Aorta (tissue), 5 donors: ENCODE measurements at regions not wholly inside any gene's neighbourhood (a gene's known extent, or its start where the extent isn't known, plus 50 kb on each side); places are given as distances from the start of the nearest gene placed in this dataset.

ENCODE experiments used
- ATAC-seq: fragments of 200-7000 bp; cut with Tn5 transposase; one replicate; pipeline ENCODE4 v1.9.1; 2022; ENCODE audit warnings: moderate library complexity; ENCODE audit not compliant: low FRiP score
- DNase-seq, 2 donors: peaks; one replicate each; pipeline ENCODE4 v3.0.0-alpha.2; 2020
- H3K27ac ChIP-seq, 2 donors: one replicate each; pipeline ENCODE4 v1.5.1; 2013; ENCODE audit warnings: low read length in 2 of 2, mild to moderate bottlenecking in 2 of 2, moderate library complexity in 2 of 2, control low read depth in 1 of 2, inconsistent platforms in 1 of 2, low read depth in 1 of 2
- H3K27me3 ChIP-seq, 2 donors: one replicate each; pipeline ENCODE4 v1.6.1; 2013; ENCODE audit warnings: control low read depth in 1 of 2, low read length in 1 of 2, mild to moderate bottlenecking in 1 of 2, moderate library complexity in 1 of 2; ENCODE audit not compliant: insufficient read depth in 2 of 2, control insufficient read depth in 1 of 2
- H3K36me3 ChIP-seq, 2 donors: one replicate each; pipeline ENCODE4 v1.6.1; 2013; ENCODE audit warnings: control low read depth in 1 of 2, low read length in 1 of 2, mild to moderate bottlenecking in 1 of 2; ENCODE audit not compliant: insufficient read depth in 2 of 2, control insufficient read depth in 1 of 2
- H3K4me1 ChIP-seq, 2 donors: one replicate each; pipeline ENCODE4 v1.6.1; 2013; ENCODE audit warnings: low read length in 2 of 2, control low read depth in 1 of 2, mild to moderate bottlenecking in 1 of 2, moderate library complexity in 1 of 2; ENCODE audit not compliant: insufficient read depth in 2 of 2, control insufficient read depth in 1 of 2
- H3K4me3 ChIP-seq, 2 donors: one replicate each; pipeline ENCODE4 v1.5.1; 2013; ENCODE audit warnings: low read length in 2 of 2, control low read depth in 1 of 2, mild to moderate bottlenecking in 1 of 2
- H3K9me3 ChIP-seq: one replicate; pipeline ENCODE4 v1.6.1; 2013; ENCODE audit warnings: mild to moderate bottlenecking, low read length; ENCODE audit not compliant: control insufficient read depth
- WGBS, 2 donors: extraction: QIAGEN DNeasy Blood & Tissue Kit; methylation state at CpG; one replicate each; pipeline ENCODE4 v1.1.7; 2013; 5-methylcytosine and 5-hydroxymethylcytosine counted together
- intact Hi-C, 2 donors: fragments of 100-400 bp; cut with DNase I; formaldehyde crosslinking; loops; one replicate each; pipeline versions ENCODE4 v1.14.2 to v1.15.0; 2022
- donor health status: healthy with polysubstance abuse.
- donor health status: Bipolar disorder and iron deficiency.
- donor health status: DM: no; HTN: no; CAD: no.
- donor health status: DM: no; HTN: no; CAD: no.
- donor health status: DM: yes; HTN: yes; CAD: no.

DNA sequence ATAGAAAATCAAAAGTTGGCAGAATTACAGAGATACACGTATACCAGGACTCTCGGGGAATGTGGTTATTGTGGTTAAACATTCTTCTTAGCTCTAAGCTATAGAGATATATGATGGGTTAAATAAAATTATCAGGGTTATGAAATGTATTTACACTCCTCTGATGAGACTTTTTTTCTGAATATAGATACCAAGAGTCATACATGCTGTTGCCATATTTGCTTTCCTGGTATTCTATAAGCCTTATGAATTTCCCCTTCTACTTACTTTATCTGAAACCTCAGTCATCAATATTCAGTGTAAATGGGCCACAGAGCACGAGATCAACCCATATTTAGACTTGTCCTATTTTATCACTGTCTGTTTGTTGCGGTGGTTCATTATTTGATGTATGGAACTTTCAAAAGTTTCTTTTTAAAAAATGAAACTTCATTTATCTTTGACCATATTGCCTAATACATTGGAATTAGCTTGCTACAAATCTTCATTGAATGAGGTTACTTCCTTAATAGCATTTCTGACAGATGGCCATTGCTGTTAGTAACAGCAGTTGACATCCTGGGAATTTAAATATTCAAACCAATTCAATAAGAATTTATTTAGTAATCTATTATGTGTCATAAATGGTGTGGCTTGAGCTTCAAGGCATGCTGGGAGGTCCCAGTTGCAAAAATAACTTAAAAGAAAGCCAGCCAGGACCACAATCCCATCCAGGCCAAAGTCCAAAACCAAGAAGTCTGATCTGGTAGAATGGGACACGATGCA, 393.5 kb downstream of the PCNX1 start:
- intact Hi-C loops: no loop called here
- peaks cover 3% of the 10 kb centered on the region for H3K9me3 ChIP-seq
- no peak for ATAC-seq
- no peaks in the 10 kb centered on the region for H3K36me3 ChIP-seq
- DNase-seq: no peak
- 80 to 83% methylated on average over 5 of the region's 5 CpGs for WGBS, 2 donors
- no peaks in the 10 kb centered on the region for H3K4me1 ChIP-seq
- H3K27me3 ChIP-seq: no peaks in the 10 kb centered on the region
- no peak overlapping the region for H3K27ac ChIP-seq
- no peak overlapping the region for H3K4me3 ChIP-seq

DNA sequence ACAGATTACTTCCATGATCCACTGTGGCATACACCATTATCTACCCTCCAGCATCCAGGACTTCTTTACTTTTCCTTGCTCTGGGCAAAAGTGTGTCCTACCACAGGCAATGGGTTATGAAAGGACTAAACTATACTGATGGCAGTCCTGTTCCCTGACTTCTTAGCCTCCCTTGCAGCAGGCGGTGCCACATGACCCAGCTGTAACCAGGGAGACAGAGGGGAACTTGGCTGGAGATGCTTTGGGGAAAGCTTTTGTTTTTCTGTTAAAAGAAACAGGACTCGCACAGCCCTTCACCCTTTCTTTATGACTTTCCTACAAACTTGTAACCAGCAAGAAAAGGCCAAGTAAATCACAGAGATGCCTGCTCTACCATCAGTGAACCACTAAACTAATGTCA, 394.4 kb downstream of the PCNX1 start:
- intact Hi-C loops: no loop called here
- H3K27ac ChIP-seq: no peak overlapping the region
- no peaks in the 10 kb centered on the region for H3K4me1 ChIP-seq
- peaks cover 5% of the 10 kb centered on the region for H3K9me3 ChIP-seq
- WGBS, 2 donors: 72 to 86% methylated on average over 2 of the region's 2 CpGs
- no peak for DNase-seq
- H3K27me3 ChIP-seq: no peaks in the 10 kb centered on the region
- ATAC-seq: no peak
- H3K36me3 ChIP-seq: no peaks in the 10 kb centered on the region
- no peak overlapping the region for H3K4me3 ChIP-seq

DNA sequence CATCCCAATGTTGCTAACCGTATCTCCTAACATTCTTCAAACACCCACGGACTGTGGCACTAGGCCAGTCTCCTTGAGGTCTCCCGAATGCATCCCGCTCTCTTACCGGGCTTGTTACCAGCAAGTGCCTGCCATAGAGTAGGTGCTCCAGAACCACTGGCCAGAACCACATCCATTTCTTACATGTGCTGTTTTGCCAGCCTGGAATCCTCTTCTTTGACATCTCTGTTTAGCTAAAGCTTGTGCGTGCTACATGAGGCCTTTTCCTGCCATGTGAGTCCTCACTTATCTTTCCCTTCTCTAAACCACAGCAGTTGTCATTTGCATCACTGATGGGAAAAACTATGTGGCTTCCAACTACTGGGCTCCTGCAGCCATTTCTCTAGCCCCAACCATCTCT, 397.4 kb downstream of the PCNX1 start:
- ATAC-seq (no peak), DNase-seq (no peak)
- intact Hi-C loops: no loop called here
- no peak overlapping the region for H3K27ac ChIP-seq
- peaks cover 5% of the 10 kb centered on the region for H3K9me3 ChIP-seq
- H3K4me3 ChIP-seq: no peak overlapping the region
- no peaks in the 10 kb centered on the region for H3K4me1 ChIP-seq
- WGBS, 2 donors: 79 to 89% methylated on average over 6 of the region's 6 CpGs
- no peaks in the 10 kb centered on the region for H3K27me3 ChIP-seq
- H3K36me3 ChIP-seq: no peaks in the 10 kb centered on the region

DNA sequence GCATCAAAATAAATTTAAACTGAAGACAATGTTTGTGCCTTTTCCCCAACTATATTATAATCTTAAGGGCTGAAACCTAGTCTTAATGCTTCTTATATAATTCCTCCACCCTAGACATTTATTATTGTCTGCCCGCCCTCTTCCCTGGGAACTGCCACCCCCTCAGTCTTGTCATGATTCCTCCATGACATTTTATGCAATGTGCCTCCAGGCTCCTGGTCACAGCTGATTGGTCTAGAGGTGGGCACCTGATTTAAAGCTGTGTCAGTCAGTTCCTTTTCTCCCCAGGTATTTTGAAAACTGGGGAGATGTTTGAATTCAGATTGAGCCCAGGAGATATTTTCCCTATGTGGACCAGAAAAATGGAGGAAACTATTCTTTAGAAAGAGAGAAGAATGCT, 401.4 kb downstream of the PCNX1 start:
- no peak overlapping the region for H3K27ac ChIP-seq
- ATAC-seq (no peak), DNase-seq (no peak)
- no peak overlapping the region for H3K4me3 ChIP-seq
- no peaks in the 10 kb centered on the region for H3K4me1 ChIP-seq
- H3K27me3 ChIP-seq: no peaks in the 10 kb centered on the region
- peaks cover 5% of the 10 kb centered on the region for H3K9me3 ChIP-seq
- H3K36me3 ChIP-seq: no peaks in the 10 kb centered on the region
- intact Hi-C loops: no loop called here
- 98 to 100% methylated on average over 1 of the region's 1 CpG for WGBS, 2 donors

DNA sequence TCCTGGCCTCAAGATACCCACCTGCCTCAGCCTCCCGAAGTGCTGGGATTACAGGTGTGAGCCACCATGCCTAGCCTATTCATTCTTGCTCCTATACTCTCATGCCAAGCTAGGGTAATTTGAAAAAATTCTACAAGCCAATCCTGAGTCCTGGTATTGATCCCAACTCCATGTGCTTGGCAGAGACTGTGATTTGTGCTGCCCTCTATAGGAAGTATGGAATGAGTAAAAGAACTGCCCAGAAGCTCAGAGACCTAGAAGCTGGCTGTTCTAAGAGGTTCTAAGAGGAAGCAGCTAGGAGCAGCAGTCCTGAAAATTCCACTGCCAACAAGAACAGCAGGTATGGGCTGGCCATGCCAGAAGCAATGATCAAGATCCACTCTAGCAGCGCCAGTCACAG, 402.5 kb downstream of the PCNX1 start:
- 96 to 97% methylated on average over 2 of the region's 2 CpGs for WGBS, 2 donors
- DNase-seq (no peak), ATAC-seq (no peak)
- Histone ChIP-seq H3K36me3 (no peaks in the 10 kb centered on the region), H3K27ac (no peak overlapping the region), H3K27me3 (no peaks in the 10 kb centered on the region), H3K4me1 (no peaks in the 10 kb centered on the region), H3K4me3 (no peak overlapping the region), H3K9me3 (peaks cover 3% of the 10 kb centered on the region)
- intact Hi-C loops: no loop called here

DNA sequence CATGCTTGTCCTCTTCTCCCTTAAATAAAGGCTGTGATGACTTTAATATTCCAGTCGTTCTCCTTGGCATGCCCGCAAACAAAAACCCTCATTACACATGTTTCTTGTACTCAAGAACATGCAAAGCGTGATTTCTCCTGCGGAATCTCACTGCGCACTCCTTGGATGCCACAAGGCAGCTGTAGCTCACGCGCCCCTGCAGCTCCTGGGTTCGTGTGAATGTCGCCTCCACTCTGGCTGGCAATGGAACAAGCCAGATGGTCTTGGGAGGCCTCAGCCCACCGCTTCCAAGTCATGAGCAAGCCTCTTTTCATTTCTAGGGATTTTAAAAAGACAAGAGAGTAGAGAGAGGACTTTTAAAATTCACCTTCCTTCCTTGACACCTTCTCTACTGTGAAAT, 403.8 kb downstream of the PCNX1 start:
- intact Hi-C loops: no loop called here
- Histone ChIP-seq H3K36me3 (no peaks in the 10 kb centered on the region), H3K27me3 (no peaks in the 10 kb centered on the region), H3K4me3 (no peak overlapping the region), H3K4me1 (no peaks in the 10 kb centered on the region), H3K27ac (no peak overlapping the region), H3K9me3 (peaks cover 1% of the 10 kb centered on the region)
- ATAC-seq (no peak), DNase-seq (no peak)
- 90 to 92% methylated on average over 10 of the region's 10 CpGs for WGBS, 2 donors

DNA sequence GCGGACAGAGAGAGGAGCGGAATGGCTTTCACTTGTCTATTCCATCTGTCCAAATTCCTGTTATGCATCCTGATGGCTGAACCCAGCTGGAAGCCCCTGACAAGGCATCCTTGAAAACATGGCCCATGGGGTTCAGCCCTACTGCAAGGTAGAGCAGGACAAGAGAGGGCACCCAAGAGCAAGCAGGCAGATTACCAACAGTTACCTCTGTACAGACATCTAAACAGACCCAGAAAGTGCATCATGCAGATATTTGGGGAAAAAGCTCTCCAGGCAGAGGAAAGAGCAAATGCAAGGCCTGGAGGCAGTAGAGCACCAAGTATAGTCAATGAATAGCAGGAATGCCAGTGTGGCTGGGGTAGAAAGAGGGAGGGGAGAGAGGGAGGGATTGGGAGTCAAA, 407.5 kb downstream of the PCNX1 start:
- ATAC-seq (no peak), DNase-seq (no peak)
- Histone ChIP-seq H3K27ac (no peak overlapping the region), H3K4me3 (no peak overlapping the region), H3K9me3 (no peaks in the 10 kb centered on the region), H3K4me1 (no peaks in the 10 kb centered on the region), H3K27me3 (no peaks in the 10 kb centered on the region), H3K36me3 (no peaks in the 10 kb centered on the region)
- intact Hi-C loops: no loop called here
- WGBS, 2 donors: 99 to 100% methylated on average over 2 of the region's 2 CpGs

DNA sequence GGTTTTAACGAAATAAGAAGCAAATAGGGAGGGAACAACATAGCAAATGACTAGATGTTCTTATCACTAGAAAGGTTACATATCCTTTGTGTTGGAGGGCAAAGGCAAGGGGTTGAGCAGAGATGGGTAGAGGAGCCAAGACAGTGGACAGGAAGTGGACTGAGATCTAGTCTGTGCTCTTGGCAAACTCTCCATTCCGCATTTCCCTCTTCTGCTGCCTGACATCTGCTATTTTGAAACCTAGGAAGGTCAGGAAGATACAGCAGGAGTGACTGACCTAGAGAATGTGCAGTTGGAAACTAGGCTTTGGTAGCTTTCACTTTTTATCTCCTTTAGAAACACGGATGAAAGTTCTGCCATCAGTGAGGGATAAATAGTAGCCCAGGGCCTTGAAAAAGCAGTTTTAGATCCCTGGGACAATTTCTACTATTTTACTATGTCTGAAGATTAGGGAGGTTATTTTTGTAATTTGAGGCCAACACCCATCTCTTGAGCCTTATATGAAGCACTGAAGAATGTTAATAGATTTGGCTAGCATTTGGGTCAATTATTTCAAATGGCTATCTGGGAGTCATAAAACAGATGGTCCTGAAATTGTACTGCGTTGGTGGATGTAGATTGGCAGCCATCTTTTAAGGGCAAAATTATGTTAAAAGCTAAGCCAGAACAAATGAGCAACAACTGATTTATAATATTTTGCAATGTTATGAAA, 410.3 kb downstream of the PCNX1 start:
- H3K4me3 ChIP-seq: no peak overlapping the region
- H3K4me1 ChIP-seq: no peaks in the 10 kb centered on the region
- ATAC-seq (no peak), DNase-seq (no peak)
- H3K27ac ChIP-seq: no peak overlapping the region
- intact Hi-C loops: no loop called here
- H3K36me3 ChIP-seq: no peaks in the 10 kb centered on the region
- 75 to 76% methylated on average over 4 of the region's 4 CpGs for WGBS, 2 donors
- H3K27me3 ChIP-seq: no peaks in the 10 kb centered on the region
- no peaks in the 10 kb centered on the region for H3K9me3 ChIP-seq

DNA sequence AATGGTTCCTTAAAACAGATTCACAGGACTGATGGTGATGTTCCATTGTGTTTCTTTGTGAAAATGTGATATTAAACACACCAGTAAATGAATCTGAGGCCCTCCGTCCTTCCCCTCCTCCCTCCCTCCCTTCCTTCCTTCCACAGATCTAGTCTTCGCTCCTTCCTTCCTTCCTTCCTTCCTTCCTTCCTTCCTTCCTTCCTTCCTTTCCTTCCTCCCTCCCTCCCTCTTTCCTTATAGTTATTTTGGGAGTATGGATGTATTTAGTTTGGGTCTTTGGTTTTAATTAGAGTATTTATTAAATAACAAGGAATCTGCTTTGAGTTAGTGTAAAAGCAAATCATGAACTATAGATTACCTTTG, 410.8 kb downstream of the PCNX1 start:
- intact Hi-C loops: no loop called here
- H3K27me3 ChIP-seq: no peaks in the 10 kb centered on the region
- H3K36me3 ChIP-seq: no peaks in the 10 kb centered on the region
- ATAC-seq (no peak), DNase-seq (no peak)
- no peaks in the 10 kb centered on the region for H3K9me3 ChIP-seq
- H3K4me1 ChIP-seq: no peaks in the 10 kb centered on the region
- 90 to 92% methylated on average over 2 of the region's 2 CpGs for WGBS, 2 donors
- H3K4me3 ChIP-seq: no peak overlapping the region
- H3K27ac ChIP-seq: no peak overlapping the region
